ENCODE measurements at regions not wholly inside any gene's neighbourhood (a gene's known extent, or its start where the extent isn't known, plus 50 kb on each side); places are given as distances from the start of the nearest gene placed in this dataset.

GRCh38 chr5:168227973-168228615 lies 63.4 kb upstream of the WWC1 start (continued):
- TF ChIP-seq PRDM15 (CRISPR knock-in tag; IDR thresholded peaks at IDR 0.05) (no peak), CHD4 (IDR thresholded peaks at IDR 0.05) (no peak), FOXM1 (IDR thresholded peaks at IDR 0.05; ENCODE audit: low read depth, low read length) (0 out of 2 replicates have a peak, but pooled peaks have one; percentile 39), TARDBP (IDR thresholded peaks at IDR 0.05; ENCODE audit: borderline replicate concordance) (no peak), SUPT20H (IDR thresholded peaks at IDR 0.05; ENCODE audit: borderline replicate concordance, control insufficient read depth, low read depth, low read length) (no peak), RBBP5 (conservative IDR thresholded peaks at IDR 0.05) (no peak), ZNF592 (IDR thresholded peaks at IDR 0.05) (no peak), WRNIP1 (IDR thresholded peaks at IDR 0.05; ENCODE audit: borderline replicate concordance, low read depth, low read length) (no peak), TBL1XR1 (IDR thresholded peaks at IDR 0.05; ENCODE audit: low read depth, low read length) (0 out of 2 replicates have a peak, but pooled peaks have one; percentile 35), SREBF2 (IDR thresholded peaks at IDR 0.05; ENCODE audit: low read length) (no peak), FOS (IDR thresholded peaks at IDR 0.05; ENCODE audit: borderline replicate concordance, extremely low read depth, insufficient read length) (no peak), NRF1 (conservative IDR thresholded peaks at IDR 0.05; ENCODE audit: low read depth, low read length) (no peak), KLF5 (IDR thresholded peaks at IDR 0.05; ENCODE audit: partially characterized antibody) (no peak), TCF3 (IDR thresholded peaks at IDR 0.05; ENCODE audit: borderline replicate concordance, insufficient read depth, low read depth, low read length) (no peak), E4F1 (IDR thresholded peaks at IDR 0.05; ENCODE audit: borderline replicate concordance, partially characterized antibody) (no peak), HDAC2 (IDR thresholded peaks at IDR 0.05) (no peak)

Data from GM12878 (cell line).